H1 (cell line): ENCODE measurements at regions not wholly inside any gene's neighbourhood (a gene's known extent, or its start where the extent isn't known, plus 50 kb on each side); places are given as distances from the start of the nearest gene placed in this dataset.

Source experiments
- KDM1A ChIP-seq: fragments of 200-600, 300-600 bp; sonication (generic); IDR thresholded peaks from 2 replicates; pipeline ENCODE4 v1.7.1; 2016; ENCODE audit warnings: mild to moderate bottlenecking, low read length, borderline replicate concordance
- RAD21 ChIP-seq, 2 experiments: IDR thresholded peaks in 1 of 2; conservative IDR thresholded peaks in 1 of 2; 2 replicates each; pipeline ENCODE4 v1.6.1; 2011; ENCODE audit warnings: low read depth in 2 of 2, low read length in 2 of 2, improper control_type of control experiment in 1 of 2, inconsistent platforms in 1 of 2, mild to moderate bottlenecking in 1 of 2, moderate library complexity in 1 of 2

DNA sequence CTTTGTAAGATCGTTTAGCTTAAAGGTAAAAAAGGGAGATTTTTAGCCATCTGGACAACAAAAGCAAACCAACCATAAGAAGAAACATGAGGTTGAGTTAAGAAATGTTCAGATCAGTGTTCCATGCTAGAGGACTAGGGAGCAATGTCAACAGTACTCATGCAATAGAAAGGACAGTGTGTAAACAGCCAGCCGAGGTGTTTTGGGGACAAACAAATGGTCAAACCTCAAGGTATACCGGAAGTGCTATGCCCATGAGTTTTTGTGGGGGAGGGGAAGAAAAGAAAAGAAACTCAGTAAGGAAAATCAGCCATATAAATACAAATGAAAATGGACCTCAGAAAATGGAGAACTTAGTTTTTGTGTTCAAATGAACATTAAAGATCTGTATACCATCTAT, 289.5 kb upstream of the GRM7 start (continued):
- TF ChIP-seq RAD21 (IDR thresholded peaks at IDR 0.05 in 1 of 2, conservative IDR thresholded peaks at IDR 0.05 in 1 of 2; ENCODE audit: low read depth in 2 of 2, low read length in 2 of 2) (no peak), KDM1A (no peak)
- TF ChIP-seq, all 59 proteins: peak for 0
